Ascending aorta (tissue), 2 donors: ENCODE measurements at regions not wholly inside any gene's neighbourhood (a gene's known extent, or its start where the extent isn't known, plus 50 kb on each side); places are given as distances from the start of the nearest gene placed in this dataset.

Source experiments
- DNase-seq, 2 donors: peaks; one replicate each; pipeline ENCODE4 v3.0.0-alpha.2; 2019; ENCODE audit warnings: low spot score in 2 of 2
- H3K27ac ChIP-seq, 2 donors: fragments of 200-600 bp; sonication (generic); one replicate each; pipeline ENCODE4 v1.5.1; 2016 to 2017; ENCODE audit warnings: mild to moderate bottlenecking in 1 of 2
- H3K27me3 ChIP-seq: fragments of 200-600 bp; sonication (generic); one replicate; pipeline ENCODE4 v1.5.1; 2017
- H3K36me3 ChIP-seq, 2 donors: fragments of 200-600 bp; sonication (generic); one replicate each; pipeline ENCODE4 v1.5.1; 2016
- H3K4me1 ChIP-seq, 2 donors: fragments of 200-600 bp; sonication (generic); one replicate each; pipeline ENCODE4 v1.5.1; 2016 to 2017; ENCODE audit warnings: mild to moderate bottlenecking in 1 of 2
- H3K4me3 ChIP-seq, 2 donors: fragments of 200-600 bp; sonication (generic); one replicate each; pipeline ENCODE4 v1.5.1; 2016 to 2017; ENCODE audit warnings: mild to moderate bottlenecking in 1 of 2
- H3K9me3 ChIP-seq, 2 donors: fragments of 200-600 bp; sonication (generic); one replicate each; pipeline ENCODE4 v1.5.1; 2016
- CTCF ChIP-seq, 3 experiments: fragments of 200-600 bp in 2 of 3; fragments of 450-650 bp in 1 of 3; sonication (generic) in 2 of 3; IDR thresholded peaks; one replicate each; pipeline ENCODE4 v1.5.1; 2016 to 2019; ENCODE audit warnings: antibody characterized with exemption in 3 of 3, mild to moderate bottlenecking in 1 of 3, moderate library complexity in 1 of 3
- intact Hi-C: fragments of 100-400 bp; cut with DNase I; formaldehyde crosslinking; loops from one replicate; pipeline ENCODE4 v1.15.1; 2023

- Histone ChIP-seq H3K27ac (no peak overlapping the region), H3K4me1 (no peaks in the 10 kb centered on the region), H3K9me3 (peaks cover 0 to 17% of the 10 kb centered on the region in 2 donors), H3K27me3 (no peaks in the 10 kb centered on the region), H3K36me3 (no peaks in the 10 kb centered on the region), H3K4me3 (no peak overlapping the region)
- intact Hi-C loops, result no loop called here
- TF ChIP-seq CTCF (IDR thresholded peaks at IDR 0.05), result no peak
- no peak for DNase-seq
These were observed 82.8 kb upstream of the ZNF32 start for GRCh38 chr10:43731486-43731885.

GRCh38 chr10:43728425-43728824 lies 79.7 kb upstream of the ZNF32 start:
- no peak for DNase-seq
- H3K9me3 ChIP-seq, result peaks cover 0 to 30% of the 10 kb centered on the region in 2 donors

GRCh38 chr10:43727935-43728334 lies 79.3 kb upstream of the ZNF32 start:
- Histone ChIP-seq H3K4me1 (no peaks in the 10 kb centered on the region), H3K36me3 (no peaks in the 10 kb centered on the region), H3K27ac (no peak overlapping the region), H3K4me3 (no peak overlapping the region), H3K27me3 (no peaks in the 10 kb centered on the region), H3K9me3 (peaks cover 0 to 30% of the 10 kb centered on the region in 2 donors)
- TF ChIP-seq CTCF (IDR thresholded peaks at IDR 0.05), result no peak
- DNase-seq, result no peak
- intact Hi-C loops, result no loop called here

More at GRCh38 chr10:43728425-43728824, 79.7 kb upstream of the ZNF32 start:
- H3K27me3 ChIP-seq, result no peaks in the 10 kb centered on the region
- no peaks in the 10 kb centered on the region for H3K36me3 ChIP-seq
- H3K4me1 ChIP-seq, result no peaks in the 10 kb centered on the region
- no peak overlapping the region for H3K4me3 ChIP-seq
- no peak overlapping the region for H3K27ac ChIP-seq
- no peak for TF ChIP-seq CTCF (IDR thresholded peaks at IDR 0.05)
- intact Hi-C loops, result no loop called here

- TF ChIP-seq CTCF (IDR thresholded peaks at IDR 0.05), result no peak
- Histone ChIP-seq H3K27ac (no peak overlapping the region), H3K36me3 (no peaks in the 10 kb centered on the region), H3K27me3 (no peaks in the 10 kb centered on the region), H3K4me3 (no peak overlapping the region), H3K4me1 (no peaks in the 10 kb centered on the region), H3K9me3 (no peaks in the 10 kb centered on the region)
- intact Hi-C loops, result no loop called here
- no peak for DNase-seq
These were observed 66.7 kb upstream of the ZNF32 start for GRCh38 chr10:43715334-43715733.

GRCh38 chr10:43712821-43713584 lies 64.3 kb upstream of the ZNF32 start:
- Histone ChIP-seq H3K27me3 (no peaks in the 10 kb centered on the region), H3K4me3 (no peak overlapping the region), H3K9me3 (no peaks in the 10 kb centered on the region), H3K36me3 (no peaks in the 10 kb centered on the region), H3K4me1 (no peaks in the 10 kb centered on the region), H3K27ac (no peak overlapping the region)
- intact Hi-C loops, result no loop called here
- no peak for TF ChIP-seq CTCF (IDR thresholded peaks at IDR 0.05)
- DNase-seq, result no peak
